Right lobe of liver (tissue), 6 donors: ENCODE measurements at regions not wholly inside any gene's neighbourhood (a gene's known extent, or its start where the extent isn't known, plus 50 kb on each side); places are given as distances from the start of the nearest gene placed in this dataset.

Source experiments
- ATAC-seq, 4 donors: fragments of 200-7000 bp; cut with Tn5 transposase; one replicate each; pipeline ENCODE4 v1.9.1; 2020; ENCODE audit warnings: mild to moderate bottlenecking in 4 of 4, moderate library complexity in 4 of 4
- DNase-seq, 3 donors: peaks; one replicate each; pipeline ENCODE4 v3.0.0-alpha.2; 2020
- H3K27ac ChIP-seq, 3 donors: fragments of 200-600 bp; one replicate each; pipeline ENCODE4 v1.8.0; 2022
- H3K27me3 ChIP-seq, 2 donors: fragments of 200-600 bp; one replicate each; pipeline ENCODE4 v1.8.0; 2022
- H3K36me3 ChIP-seq, 4 donors: fragments of 200-600 bp; sonication (generic) in 1 of 4; one replicate each; pipeline versions ENCODE4 v1.5.1 to v1.8.0; 2017 to 2022; ENCODE audit warnings: control low read depth in 1 of 4
- H3K4me1 ChIP-seq, 4 donors: fragments of 200-600 bp; sonication (generic) in 1 of 4; one replicate each; pipeline versions ENCODE4 v1.5.1 to v1.8.0; 2017 to 2022; ENCODE audit warnings: control low read depth in 1 of 4
- H3K4me3 ChIP-seq, 3 donors: fragments of 200-600 bp; one replicate each; pipeline ENCODE4 v1.8.0; 2022
- H3K9me3 ChIP-seq, 4 donors: fragments of 200-600 bp; sonication (generic) in 1 of 4; one replicate each; pipeline versions ENCODE4 v1.5.1 to v1.8.0; 2017 to 2022; ENCODE audit warnings: control low read depth in 1 of 4
- POLR2A ChIP-seq: fragments of 450-650 bp; IDR thresholded peaks from one replicate; pipeline ENCODE4 v1.6.1; 2017; ENCODE audit warnings: antibody characterized with exemption, mild to moderate bottlenecking
- WGBS: methylation state at CpG from one replicate; pipeline ENCODE4 v1.1.6; 2018; ENCODE audit warnings: low coverage, low lambda C conversion rate; ENCODE audit not compliant: insufficient coverage; ENCODE audit errors: missing lambda C conversion rate; 5-methylcytosine and 5-hydroxymethylcytosine counted together
- intact Hi-C, 2 donors: fragments of 100-400 bp; cut with DNase I; formaldehyde crosslinking; loops; one replicate each; pipeline versions ENCODE4 v1.11.2 to v1.14.1; 2022
- TF ChIP-seq, protein P1 (sequence below), 4 donors: fragments of 200-600 bp in 3 of 4; fragments of 450-650 bp in 1 of 4; IDR thresholded peaks; one replicate each; pipeline versions ENCODE4 v1.5.1 to v1.8.0; 2016 to 2022; ENCODE audit warnings: antibody characterized with exemption in 4 of 4, mild to moderate bottlenecking in 2 of 4
- donor health status: DM: no; HTN: yes; CAD: no.
- donor health status: DM: no; HTN: no; CAD: no.
- donor health status: DM: no; HTN: no; CAD: no.
- donor health status: DM: no; HTN: yes; CAD: no.
- donor health status: DM: no; HTN: yes; CAD: no.

- peaks cover 0 to under 1% (median 0%) of the 10 kb centered on the region in 4 donors for H3K4me1 ChIP-seq
- no peak overlapping the region for H3K27ac ChIP-seq
- H3K36me3 ChIP-seq: no peaks in the 10 kb centered on the region
- H3K27me3 ChIP-seq: no peaks in the 10 kb centered on the region
- TF ChIP-seq, protein P1, sequence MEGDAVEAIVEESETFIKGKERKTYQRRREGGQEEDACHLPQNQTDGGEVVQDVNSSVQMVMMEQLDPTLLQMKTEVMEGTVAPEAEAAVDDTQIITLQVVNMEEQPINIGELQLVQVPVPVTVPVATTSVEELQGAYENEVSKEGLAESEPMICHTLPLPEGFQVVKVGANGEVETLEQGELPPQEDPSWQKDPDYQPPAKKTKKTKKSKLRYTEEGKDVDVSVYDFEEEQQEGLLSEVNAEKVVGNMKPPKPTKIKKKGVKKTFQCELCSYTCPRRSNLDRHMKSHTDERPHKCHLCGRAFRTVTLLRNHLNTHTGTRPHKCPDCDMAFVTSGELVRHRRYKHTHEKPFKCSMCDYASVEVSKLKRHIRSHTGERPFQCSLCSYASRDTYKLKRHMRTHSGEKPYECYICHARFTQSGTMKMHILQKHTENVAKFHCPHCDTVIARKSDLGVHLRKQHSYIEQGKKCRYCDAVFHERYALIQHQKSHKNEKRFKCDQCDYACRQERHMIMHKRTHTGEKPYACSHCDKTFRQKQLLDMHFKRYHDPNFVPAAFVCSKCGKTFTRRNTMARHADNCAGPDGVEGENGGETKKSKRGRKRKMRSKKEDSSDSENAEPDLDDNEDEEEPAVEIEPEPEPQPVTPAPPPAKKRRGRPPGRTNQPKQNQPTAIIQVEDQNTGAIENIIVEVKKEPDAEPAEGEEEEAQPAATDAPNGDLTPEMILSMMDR (IDR thresholded peaks at IDR 0.05): no peak
- no peak for TF ChIP-seq POLR2A
- DNase-seq: no peak
- H3K9me3 ChIP-seq: no peaks in the 10 kb centered on the region
- intact Hi-C loops: no loop called here
- ATAC-seq: peak in 1 of 4 donors; percentile 23
- H3K4me3 ChIP-seq: no peak overlapping the region
- 23% methylated on average over 10 of the region's 10 CpGs for WGBS
These were observed 178.5 kb upstream of the P2RY1 start for GRCh38 chr3:152656214-152656971.

DNA sequence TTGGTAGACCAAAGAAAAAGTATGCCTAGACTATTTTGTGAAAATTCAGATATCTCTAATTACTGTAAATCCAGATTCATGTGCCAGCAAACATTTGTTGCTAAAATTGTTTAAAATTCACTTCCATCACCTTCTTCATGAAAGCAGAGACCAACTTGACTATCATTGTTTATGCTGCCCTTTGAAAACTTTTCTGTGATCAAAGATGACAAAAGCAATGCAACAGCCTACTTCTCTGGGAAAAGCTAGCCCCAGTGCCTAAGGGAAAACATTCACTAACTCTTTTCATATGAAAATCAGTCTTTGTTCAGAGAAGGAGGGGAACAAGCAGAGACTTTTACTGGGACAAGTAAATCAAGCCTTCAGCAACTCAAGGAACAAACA, 178.0 kb upstream of the P2RY1 start:
- intact Hi-C loops: no loop called here
- H3K4me1 ChIP-seq: no peaks in the 10 kb centered on the region
- TF ChIP-seq, protein P1 (IDR thresholded peaks at IDR 0.05): no peak
- TF ChIP-seq POLR2A: no peak
- no peaks in the 10 kb centered on the region for H3K27me3 ChIP-seq
- DNase-seq (no peak), ATAC-seq (no peak)
- no peak overlapping the region for H3K4me3 ChIP-seq
- H3K27ac ChIP-seq: no peak overlapping the region
- no peaks in the 10 kb centered on the region for H3K36me3 ChIP-seq
- no peaks in the 10 kb centered on the region for H3K9me3 ChIP-seq

DNA sequence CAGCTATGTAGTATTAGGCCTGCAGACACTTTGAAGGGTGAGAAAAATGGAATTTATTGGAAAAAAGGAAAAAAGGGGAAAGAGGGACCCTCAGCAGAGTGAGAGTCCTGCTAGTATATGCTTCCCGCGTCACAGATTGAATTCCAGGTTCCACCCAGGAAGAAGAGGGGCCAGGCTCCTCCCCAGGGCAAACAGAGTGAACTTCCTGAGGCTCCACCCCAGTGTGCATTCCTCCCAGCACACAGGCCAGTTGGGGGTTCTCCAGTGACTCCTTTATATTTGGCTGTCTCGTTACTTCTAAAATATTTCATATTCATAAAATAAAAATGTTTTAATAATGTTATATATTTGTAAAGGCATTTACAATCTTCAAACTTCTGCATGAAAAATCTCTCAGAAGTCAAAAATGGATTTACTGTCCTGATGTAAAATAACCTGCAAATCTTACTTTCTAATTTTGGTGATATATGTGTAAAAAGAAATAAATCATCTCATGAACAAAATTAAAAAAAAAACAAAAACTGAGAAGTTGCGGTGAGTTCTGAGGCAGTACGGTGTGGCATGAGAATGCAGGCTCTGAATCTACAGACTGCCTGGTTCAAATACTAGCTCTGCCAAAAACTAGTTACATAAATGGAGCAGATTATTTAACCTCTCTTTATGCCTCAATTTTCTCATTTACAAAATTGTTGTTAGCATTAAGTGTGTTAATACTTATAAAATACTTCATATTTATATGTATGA, 175.8 kb upstream of the P2RY1 start:
- intact Hi-C loops: no loop called here
- Histone ChIP-seq H3K27me3 (no peaks in the 10 kb centered on the region), H3K4me1 (no peaks in the 10 kb centered on the region), H3K9me3 (no peaks in the 10 kb centered on the region), H3K27ac (no peak overlapping the region), H3K4me3 (no peak overlapping the region), H3K36me3 (no peaks in the 10 kb centered on the region)
- DNase-seq: no peak
- ATAC-seq: no peak
- TF ChIP-seq, protein P1 (IDR thresholded peaks at IDR 0.05): no peak
- TF ChIP-seq POLR2A: no peak
- 60% methylated on average over 5 of the region's 5 CpGs for WGBS

DNA sequence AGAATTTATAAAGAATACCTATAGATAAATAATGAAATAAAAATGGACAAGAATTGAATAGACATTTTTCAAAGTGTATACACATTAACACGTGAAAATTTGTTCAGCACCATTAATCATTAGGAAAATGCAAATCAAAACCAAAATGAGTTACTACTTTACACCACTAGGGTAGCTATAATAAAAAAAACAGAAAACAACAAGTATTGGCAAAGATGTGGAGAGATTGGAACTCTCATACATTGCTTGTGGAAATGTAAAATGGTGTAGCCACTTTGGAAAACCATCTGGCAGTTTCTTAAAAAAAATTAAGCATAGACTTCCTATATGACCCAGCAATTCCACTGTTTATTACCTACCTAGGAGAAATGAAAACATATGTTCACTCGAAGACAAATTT, 172.8 kb upstream of the P2RY1 start:
- no peak for TF ChIP-seq POLR2A
- TF ChIP-seq, protein P1 (IDR thresholded peaks at IDR 0.05): no peak

More for the DNA sequence above, 172.8 kb upstream of the P2RY1 start:
- intact Hi-C loops: no loop called here
- no peaks in the 10 kb centered on the region for H3K9me3 ChIP-seq
- H3K4me1 ChIP-seq: no peaks in the 10 kb centered on the region
- no peak overlapping the region for H3K4me3 ChIP-seq
- H3K27me3 ChIP-seq: no peaks in the 10 kb centered on the region
- ATAC-seq: no peak
- WGBS: 59% methylated on average over 2 of the region's 2 CpGs
- H3K36me3 ChIP-seq: no peaks in the 10 kb centered on the region
- no peak overlapping the region for H3K27ac ChIP-seq
- no peak for DNase-seq
